HG03565 (cell line): ENCODE measurements at regions not wholly inside any gene's neighbourhood (a gene's known extent, or its start where the extent isn't known, plus 50 kb on each side); places are given as distances from the start of the nearest gene placed in this dataset.

Experiments
- ATAC-seq: cut with Tn5 transposase; IDR thresholded peaks from one replicate; pipeline ENCODE4 v1.9.1; 2021; ENCODE audit warnings: mild to moderate bottlenecking, moderate library complexity; ENCODE audit not compliant: unreplicated experiment

- ATAC-seq, result no peak
These were observed 153.0 kb downstream of the SMIM20 start for GRCh38 chr4:26067035-26067434.

- ATAC-seq, result peak; percentile 57
These were observed 155.2 kb downstream of the SMIM20 start for GRCh38 chr4:26069218-26069617.

- ATAC-seq, result no peak
These were observed 157.7 kb downstream of the SMIM20 start for GRCh38 chr4:26071688-26072087.

- no peak for ATAC-seq
These were observed 160.0 kb downstream of the SMIM20 start for GRCh38 chr4:26073886-26074560.

- ATAC-seq, result peak; percentile 63
These were observed 160.9 kb downstream of the SMIM20 start for GRCh38 chr4:26074712-26075430.

GRCh38 chr4:26075583-26075982 is 161.6 kb downstream of the SMIM20 start:
- ATAC-seq, result peak; percentile 5

- ATAC-seq, result peak; percentile 77
These were observed 162.1 kb downstream of the SMIM20 start for GRCh38 chr4:26076000-26076587.

- ATAC-seq, result no peak
These were observed 162.9 kb downstream of the SMIM20 start for GRCh38 chr4:26076896-26077295.

- no peak for ATAC-seq
These were observed 163.7 kb downstream of the SMIM20 start for GRCh38 chr4:26077756-26078155.

GRCh38 chr4:26080870-26081628 is 167.0 kb downstream of the SMIM20 start:
- ATAC-seq, result no peak

GRCh38 chr4:26081795-26082498 is 167.9 kb downstream of the SMIM20 start:
- no peak for ATAC-seq

- ATAC-seq, result no peak
These were observed 168.5 kb downstream of the SMIM20 start for GRCh38 chr4:26082565-26082964.

- peak; percentile 37 for ATAC-seq
These were observed 170.0 kb downstream of the SMIM20 start for GRCh38 chr4:26083987-26084386.

- no peak for ATAC-seq
These were observed 170.4 kb downstream of the SMIM20 start for GRCh38 chr4:26084414-26084813.

- ATAC-seq, result no peak
These were observed 171.5 kb downstream of the SMIM20 start for GRCh38 chr4:26085551-26085950.

- ATAC-seq, result no peak
These were observed 172.8 kb downstream of the SMIM20 start for GRCh38 chr4:26086621-26087441.

- peak; percentile 69 for ATAC-seq
These were observed 174.5 kb downstream of the SMIM20 start for GRCh38 chr4:26088433-26088928.

GRCh38 chr4:26093551-26093950 is 179.5 kb downstream of the SMIM20 start:
- ATAC-seq, result no peak

- ATAC-seq, result no peak
These were observed 180.1 kb downstream of the SMIM20 start for GRCh38 chr4:26094076-26094475.

- no peak for ATAC-seq
These were observed 180.9 kb downstream of the SMIM20 start for GRCh38 chr4:26094911-26095310.
